ENCODE measurements at regions not wholly inside any gene's neighbourhood (a gene's known extent, or its start where the extent isn't known, plus 50 kb on each side); places are given as distances from the start of the nearest gene placed in this dataset.

DNA sequence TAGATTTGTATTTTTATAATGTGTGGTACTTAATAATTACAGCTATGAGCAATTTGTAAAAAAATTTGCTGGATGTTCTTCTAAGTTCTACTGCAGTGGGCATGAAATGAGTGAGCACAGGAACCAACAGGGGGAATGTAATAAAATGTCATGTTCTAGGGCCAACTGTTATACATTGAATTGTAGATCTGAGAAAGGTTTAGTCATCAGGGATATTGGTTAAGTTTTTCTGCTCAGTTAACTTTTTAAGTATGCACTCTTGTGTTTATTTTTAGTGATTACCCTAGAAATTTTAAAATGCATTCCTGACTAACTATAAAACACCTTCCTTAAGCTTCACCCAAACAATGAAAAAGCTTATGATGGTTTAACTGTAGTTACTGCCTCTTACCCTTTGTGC is 101.8 kb downstream of the CAND1 start:
- DNase-seq, result no peak

DNA sequence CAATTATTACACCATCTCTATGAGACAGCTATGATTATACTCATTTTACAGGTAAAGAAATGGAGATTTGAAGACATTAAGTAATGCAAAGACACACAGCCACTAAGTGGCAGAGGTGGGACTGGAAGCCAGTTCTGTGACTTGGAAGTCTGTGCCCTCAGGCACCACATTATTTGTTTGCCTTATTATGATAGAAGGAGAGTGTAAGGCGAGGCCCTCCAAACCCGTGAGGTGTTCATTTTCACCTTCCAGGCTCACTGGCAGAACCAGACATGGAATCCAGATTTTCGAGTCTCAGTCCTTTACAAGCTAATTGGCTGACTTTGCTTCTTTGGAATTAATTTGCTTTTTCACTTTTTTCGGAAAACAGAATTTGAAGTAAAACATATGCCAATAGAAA is 107.9 kb downstream of the CAND1 start:
- DNase-seq, result no peak

DNA sequence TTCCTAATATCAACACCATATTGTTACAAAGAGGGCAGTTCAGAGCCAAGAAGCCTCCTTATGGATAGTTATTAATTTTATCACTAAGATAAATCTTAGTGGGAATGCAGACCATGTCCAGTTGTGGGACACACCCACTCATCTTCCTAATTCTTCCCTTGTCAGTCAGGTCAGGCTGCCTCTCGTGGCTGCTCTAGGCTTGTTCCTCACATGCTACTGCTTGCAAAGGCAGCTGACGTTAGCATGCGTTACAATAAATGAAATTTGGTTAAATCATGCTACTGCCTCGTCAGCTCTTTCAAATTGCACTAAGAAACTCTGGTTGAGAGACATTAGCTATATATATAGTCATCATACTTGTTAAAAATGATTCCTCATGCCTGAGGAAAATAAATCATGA is 108.4 kb downstream of the CAND1 start:
- DNase-seq, result no peak

DNA sequence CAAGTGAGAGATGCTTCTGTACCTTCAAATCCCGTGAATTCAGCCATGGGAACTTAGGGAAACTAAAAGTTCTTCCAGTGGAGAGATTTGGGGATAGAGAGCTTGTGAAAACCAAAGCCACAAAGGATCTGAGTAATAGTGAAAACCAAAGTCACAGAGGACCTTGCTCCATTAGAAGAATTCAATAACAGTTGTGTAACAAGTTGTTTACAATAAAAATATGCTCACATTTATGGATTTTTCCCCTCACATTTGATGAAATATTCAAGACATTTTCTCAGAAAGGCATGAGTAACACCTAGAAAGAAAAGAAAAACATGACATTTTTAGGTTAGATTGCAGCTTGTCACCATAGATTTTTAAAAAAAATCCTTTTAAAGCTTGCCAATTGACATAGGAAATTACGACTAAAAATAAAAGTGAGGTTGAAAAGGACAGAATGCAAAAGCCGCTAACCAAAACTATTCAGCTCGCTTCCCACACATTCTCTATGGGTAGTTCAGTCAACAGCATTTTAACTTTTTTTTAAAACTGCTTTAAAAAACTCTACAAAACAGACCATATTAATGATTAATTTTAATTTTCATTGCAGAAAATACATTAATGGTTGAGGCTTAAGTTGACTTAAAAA is 113.2 kb downstream of the CAND1 start:
- DNase-seq, result no peak

DNA sequence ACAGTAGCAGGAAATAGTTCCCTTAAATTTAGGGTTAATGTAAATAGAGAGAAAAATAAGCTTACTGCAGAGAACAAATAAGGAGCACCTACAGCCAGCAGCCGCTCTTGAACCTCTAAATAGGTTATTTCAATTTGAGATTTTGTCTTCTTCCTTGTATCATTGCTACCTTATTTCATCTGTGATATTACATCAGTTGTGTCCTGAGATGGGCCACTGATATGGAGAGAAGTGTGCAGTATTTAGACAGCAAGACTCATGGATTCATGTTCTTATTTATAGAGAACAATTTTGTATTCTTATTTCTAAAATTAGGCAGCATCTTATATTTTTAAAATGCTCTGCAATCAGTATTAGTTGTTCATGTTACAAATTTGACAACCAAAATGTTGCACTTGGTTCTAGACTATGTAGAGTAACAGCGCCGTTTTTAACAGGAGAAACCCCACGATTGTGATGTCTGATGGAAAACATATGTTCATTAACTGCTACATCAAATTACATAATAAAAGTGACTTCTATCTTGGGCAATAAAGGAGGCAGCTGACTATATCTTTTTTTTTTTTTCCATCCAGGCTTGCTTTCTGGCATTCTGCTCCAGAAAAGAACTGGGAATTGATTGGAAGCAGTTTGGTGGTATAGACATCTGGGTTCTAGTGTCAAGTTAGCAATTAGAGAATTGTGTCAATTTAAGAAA is 117.9 kb downstream of the CAND1 start:
- no peak for DNase-seq

DNA sequence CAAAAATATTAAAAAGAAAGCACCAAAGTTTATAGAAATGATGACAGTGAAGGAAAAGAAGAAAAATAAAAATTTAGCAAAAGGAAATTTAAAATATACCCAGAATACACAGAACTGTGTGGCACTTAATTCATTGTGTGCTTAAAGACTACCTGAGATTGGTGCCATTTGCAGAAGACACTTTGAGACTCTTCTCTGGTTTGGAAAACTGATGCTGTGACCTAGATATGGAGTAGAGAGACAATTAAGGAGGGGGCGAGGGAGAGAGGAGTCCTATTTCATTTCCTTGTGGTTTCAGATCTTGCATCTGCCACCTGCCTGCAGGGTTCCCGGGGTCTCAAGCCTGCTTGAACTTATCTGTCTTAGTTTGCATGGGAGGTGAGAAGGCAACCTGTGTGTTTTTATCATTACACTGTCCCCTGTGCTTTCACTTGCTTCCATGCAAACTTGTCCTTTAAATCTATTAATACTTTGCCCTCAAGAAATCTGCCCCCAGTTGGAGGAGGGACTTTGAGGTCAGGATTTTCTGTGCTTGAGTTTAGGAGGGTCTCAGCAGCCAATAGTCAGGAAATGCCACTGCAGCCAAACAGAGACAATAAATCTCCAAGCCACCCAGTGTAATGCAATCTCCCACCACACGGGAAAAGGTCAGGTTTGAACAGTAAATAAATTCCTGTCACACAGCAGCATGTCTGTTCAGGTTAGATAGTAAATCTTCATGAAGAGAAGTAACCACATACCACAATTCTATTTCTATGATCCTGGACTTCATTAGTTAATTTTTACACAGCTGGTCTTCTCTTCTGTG is 119.4 kb downstream of the CAND1 start:
- no peak for DNase-seq

DNA sequence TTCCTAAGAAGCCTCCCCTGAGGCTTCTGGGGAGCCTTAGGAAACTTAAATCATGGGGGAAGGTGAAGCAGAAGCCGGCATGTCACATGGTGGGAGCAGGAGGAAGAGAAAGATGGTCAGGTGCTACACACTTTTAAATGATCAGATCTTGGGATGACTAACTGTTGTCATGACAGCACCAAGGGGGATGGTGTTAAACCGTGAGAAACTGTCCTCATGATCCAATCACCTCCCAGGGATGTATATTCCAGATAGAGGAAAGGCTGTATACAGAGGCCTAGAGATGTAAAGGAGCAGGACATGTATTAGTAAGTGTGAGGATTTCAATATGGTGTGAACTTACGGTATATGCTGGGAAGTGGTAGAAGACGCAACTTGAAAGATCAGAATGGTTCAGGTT is 121.1 kb downstream of the CAND1 start:
- DNase-seq, result no peak

DNA sequence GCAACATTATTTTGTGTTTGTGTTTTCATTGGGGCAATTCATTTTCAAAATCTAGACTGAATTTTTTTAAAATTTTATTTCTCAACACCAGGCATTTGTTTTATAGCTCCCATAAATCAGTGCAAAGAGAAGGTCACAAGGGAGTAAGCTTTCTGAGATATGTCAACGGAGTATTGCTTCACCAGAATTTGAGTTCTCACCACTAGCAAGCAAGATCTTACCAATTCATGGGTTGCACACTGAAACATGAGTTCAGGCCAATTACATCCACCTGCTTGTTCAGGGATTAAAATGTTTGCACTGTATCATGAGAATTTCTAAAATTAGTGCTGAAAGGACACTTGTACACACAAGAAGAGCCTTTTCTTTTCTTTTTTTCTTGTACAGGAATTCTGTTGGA is 121.9 kb downstream of the CAND1 start:
- no peak for DNase-seq

DNA sequence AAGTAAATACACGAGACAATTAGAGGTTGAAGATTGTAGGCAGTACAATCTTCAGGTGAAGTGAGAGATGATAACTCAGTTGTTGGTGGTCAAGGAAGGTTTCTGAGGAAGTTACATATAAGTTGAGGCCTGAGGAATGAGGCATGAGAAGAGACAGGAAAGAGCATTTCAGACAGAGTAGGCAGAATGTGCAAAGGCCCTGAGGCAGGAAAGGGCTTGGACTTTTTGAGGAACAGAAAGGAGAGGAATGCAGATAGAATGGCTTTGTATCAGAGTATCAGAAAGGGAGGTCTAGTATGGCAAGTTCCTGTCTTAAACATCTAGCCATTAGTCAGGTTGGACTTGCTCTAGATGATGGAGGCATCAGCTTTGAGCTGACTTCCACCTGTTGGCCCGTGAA is 122.5 kb downstream of the CAND1 start:
- DNase-seq, result no peak

DNA sequence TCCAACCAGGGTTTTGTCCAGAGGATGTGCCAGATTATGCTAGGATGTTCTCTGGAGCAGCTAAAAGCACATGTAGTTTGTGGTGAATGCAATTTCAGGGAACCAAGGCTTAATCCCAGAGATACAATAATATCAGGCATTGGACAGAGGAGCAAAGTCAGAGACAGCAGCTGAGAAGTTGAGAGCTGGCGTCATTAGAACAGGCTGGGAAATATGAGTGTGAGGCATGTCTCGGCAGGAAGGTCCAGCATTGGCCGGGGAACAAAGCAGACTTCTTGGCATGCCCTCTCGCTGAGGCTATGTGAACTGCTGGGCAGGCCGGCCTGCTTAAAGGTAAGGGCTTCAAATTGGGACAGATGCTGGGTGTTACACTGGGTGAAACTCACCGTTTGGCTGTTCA is 125.4 kb downstream of the CAND1 start:
- no peak for DNase-seq

DNA sequence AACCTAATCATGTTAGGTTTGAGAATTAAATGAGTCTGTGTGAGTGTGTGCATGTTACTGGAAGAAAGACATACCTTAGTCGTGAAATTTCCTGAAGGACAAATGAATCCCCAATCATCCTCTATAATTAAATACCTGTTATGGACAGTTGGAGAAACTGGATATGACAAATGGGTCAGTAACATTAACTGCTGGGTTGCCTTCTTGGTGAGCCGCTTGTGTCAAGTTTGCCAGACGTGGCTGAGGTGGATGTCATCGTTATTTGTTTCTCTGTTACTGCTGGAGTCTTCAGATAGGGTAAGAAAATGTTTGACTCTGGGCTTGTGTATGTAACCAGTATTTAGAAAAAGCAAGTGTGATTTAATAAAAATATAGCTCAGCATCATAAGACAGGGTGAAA is 131.6 kb downstream of the CAND1 start:
- DNase-seq, result no peak

DNA sequence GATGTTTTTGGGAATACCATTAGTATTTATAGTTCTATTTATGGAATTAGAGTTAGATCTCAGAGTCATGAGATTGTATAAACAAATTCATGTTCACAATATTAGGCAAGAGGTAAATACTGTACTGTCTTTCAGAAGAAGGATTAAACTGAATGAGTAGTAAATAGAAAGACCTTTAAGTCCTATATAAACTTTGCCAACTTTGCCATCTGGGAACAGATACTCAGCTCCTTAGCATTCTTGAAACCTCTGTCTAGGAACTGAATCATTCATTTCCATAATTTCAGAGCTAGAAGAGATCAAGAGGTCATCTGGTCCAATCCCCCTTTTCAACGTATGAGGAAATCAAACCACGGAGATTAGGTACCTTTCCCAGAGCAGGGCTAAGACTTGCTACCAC is 141.1 kb downstream of the CAND1 start:
- no peak for DNase-seq

DNA sequence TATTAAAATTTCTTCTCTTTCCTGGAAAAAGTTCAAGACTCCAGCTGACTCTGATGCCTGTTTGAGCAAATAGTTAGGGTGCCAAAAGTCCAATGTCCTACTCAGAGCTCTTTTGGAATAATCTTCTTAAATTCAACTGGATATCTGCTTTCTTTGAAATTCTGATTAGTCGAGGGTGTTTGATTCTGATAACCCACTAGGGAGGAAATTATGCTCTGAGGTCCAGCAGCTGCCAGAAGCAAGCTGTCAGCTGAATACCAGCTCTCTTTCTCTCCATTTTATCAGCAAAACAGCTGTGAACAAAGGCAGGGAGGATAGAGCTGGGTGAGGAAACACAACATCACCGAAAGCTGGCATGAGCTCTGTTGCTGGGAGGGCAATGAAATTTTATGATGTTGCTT is 141.5 kb downstream of the CAND1 start:
- no peak for DNase-seq

DNA sequence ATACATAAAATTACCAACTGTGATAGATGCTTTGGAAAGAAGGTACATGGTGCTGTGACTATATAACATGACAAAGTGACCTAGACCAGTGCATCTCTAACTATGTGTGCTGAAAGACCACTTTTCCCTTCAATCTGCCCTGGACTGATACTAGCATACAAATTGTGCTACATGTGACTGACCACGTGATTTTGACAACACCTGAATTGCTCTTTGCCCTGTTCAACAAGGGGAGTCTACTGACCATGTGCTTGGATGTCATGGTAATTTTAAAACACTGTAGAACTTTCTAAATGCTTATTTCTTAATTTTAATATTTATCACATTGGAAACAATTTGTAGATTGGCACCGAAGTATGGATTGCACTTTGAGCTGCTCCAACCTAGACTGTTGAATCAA is 142.4 kb downstream of the CAND1 start:
- DNase-seq, result no peak

DNA sequence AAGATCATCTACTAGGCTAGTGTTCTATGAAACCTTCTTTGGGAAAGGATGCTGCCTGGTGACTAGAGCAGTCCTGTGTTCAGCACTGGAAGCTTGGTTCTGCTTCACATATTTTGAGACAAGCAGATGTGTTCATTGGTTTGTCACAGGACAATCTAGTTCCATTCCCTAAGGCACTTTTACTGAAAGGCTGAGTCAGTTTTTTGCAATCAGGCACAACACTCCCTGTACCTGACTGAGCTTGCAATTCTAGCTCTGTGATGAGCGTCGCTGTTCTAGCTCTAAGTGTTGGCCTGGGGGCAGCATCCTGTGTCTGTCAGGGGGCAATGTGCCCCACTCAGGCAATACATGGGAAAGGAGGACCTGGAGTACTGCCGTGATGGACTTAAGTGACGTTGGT is 144.4 kb downstream of the CAND1 start:
- DNase-seq, result no peak

DNA sequence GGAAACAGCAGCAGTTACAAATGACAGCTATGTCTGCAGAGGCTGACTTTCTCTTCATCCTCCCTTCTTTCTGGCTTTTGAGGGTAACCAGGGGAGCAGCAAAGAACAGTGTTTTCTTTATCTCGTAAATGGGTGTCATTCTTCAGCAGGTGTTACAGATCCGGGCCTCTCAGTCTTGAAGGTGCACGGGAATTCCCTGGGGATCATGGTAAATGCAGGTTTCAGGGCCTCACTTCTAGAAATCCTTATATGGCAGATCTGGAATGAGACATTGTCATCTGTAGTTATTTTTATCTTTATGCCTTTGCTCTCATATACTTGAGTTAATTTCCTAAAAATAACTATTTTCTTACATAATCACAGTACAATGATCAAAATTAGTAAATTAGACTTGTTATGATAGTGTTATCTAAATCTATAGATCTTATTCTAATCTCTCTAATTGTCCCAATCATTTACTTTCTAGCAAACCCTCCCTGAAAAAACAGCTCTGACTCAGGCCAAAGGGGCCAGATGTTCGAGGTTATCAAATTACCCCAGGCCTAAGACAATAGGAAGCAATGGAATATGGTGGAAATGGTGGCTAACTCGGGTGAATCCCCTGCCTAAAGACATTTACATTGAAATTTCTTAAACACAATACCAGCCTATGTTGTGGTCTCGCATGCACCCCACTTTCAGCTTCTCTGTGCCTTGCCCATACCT is 145.0 kb downstream of the CAND1 start:
- no peak for DNase-seq

DNA sequence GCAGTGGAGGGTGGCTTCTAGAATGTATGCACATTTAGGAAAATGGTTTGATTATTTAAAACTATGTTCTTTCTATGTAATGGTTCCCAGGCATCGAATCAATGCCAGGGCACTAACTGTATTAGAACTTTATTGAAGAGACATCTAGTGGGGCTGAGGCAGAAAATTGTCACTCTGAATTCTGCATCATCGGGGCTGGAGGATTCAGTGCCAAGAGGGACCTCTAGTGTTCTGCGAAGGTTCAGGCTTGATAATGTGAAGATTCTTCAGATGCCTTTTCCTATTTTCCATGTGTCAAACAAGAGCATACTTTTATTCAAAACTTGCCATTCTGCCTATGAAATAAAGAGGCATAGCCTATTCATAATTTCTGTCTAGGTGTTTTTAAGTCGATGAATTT is 146.3 kb downstream of the CAND1 start:
- DNase-seq, result no peak

DNA sequence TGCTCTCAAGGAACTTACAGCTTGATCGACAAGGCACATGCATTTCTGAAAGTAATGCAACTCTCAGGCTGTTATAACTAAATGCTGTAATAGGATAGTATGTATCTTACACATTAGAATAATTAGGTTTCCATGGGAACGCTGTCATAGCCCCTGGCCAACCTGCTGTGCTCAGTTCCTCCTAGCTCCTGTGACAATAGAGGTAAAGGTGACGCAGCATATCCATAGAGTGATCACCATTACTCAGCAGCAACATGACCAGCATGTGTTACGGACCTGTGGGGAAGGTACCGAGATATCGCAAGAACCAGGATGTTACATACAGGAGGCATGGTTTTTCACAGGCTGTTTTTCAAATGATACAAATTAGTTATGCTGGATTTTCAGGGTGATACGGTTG is 150.7 kb downstream of the CAND1 start:
- no peak for DNase-seq

DNA sequence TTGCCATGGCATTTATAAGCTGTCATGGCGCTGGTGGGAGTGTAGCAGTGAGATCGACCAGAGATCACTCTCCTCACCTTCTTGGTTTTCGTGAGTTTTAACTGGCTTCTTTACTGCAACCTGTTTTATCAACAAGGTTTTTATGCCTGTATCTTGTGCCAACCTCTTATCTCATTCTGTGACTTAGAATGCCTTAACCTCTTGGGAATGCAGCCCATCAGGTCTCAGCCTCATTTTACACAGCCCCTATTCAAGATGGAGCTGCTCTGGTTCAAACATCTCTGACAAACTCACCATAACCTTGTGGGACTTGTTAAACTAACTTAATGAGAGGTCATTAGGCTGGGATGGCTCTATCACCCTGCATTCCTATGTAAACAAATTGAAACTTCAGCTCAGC is 151.3 kb downstream of the CAND1 start:
- no peak for DNase-seq

DNA sequence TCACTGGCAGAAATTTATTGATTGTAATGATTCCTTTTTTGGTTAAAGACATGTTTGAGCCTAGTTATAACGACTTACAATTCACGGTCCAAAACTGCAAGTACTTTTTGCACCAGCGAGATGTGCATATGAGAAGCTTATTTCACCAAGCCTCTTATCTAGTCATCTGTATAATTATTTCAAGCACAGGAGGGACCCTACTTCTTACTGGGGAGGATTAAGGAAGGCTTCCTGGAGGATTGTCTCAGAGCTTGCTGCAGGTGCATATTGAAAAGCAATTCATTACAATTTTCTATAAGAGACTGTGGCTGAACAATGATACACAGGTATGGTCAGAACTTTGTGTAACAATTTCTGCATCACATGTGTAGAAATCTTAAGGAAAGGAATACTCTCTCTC is 152.9 kb downstream of the CAND1 start:
- DNase-seq, result no peak

DNA sequence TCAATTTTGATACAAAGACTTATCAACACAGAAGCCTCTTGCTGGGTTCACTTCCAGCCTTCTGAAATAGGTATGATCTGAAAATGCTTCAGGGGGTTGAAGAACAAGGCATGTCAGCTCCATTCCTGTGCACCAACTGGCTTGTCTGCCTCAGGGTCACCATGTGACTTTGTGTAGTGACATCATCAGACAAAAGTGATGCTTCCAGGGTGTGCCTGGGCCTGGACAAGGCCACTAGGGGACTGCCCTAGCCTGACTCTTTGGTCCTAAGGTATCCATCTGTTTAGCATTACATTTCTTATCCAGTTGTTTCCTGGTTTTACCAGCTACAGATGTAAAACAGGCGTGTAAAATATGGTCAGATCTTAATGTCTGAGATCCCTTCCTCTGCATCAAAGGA is 155.6 kb downstream of the CAND1 start:
- DNase-seq, result no peak

DNA sequence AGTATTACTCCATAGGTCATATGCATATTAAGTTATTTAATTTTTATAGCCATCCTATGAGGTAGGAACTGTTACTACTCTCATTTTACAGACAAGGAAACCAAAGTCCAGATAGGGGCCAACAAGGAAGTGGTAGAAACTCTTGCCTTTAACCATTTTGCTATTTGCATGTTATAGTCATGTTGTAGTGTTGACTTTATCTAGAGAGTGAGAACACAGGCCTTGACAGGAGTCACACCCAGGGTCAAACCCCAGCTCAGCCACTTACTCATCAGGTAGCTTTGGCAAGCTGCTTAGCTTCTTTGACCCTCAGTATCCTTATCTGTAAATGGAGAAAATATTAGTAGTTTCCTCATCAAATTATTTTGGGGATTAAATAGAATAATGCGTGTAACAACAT is 156.2 kb downstream of the CAND1 start:
- no peak for DNase-seq

DNA sequence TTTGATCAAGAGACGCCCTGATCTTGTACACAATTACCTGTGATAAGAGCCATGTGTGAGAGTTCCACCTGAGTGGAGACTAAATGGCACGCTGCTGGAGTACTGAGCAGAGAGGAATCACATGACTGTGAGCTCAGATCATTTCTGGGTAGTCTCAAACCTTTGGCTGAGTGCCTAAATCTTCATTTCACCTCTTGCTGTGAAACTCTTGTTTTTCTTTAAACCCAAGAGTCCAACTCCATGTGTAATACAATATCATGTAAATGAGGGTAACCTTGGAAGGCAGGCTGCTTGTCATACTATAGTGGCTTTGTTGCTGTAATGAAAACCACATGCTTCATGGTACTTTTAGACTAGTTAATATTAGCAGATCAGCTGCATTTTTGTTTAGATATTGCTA is 156.9 kb downstream of the CAND1 start:
- no peak for DNase-seq

DNA sequence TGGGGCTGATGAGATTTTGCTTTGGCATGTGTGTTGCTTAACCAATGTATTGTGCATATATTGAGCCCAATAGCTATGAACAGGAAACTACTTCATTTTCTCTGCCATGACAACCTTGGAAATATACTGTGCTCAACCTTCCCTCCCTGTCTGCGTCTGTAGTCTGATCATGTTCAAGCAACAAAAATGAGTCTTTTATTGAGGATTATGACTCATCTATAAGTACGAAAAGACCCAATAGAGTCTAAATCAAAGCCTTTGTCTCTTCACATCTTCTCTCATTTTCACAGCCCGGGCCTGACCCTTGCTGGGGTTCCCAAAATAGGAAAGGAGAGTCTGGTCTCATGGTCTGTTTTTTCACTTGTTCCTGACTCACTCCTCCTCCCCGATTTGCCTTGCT is 158.2 kb downstream of the CAND1 start:
- DNase-seq, result no peak
